Mesodermal cell (in vitro differentiated cells): ENCODE measurements at regions not wholly inside any gene's neighbourhood (a gene's known extent, or its start where the extent isn't known, plus 50 kb on each side); places are given as distances from the start of the nearest gene placed in this dataset.
A peak's percentile ranks its signal among the peaks of the same experiment; 100 is the strongest.

Experiments
- H3K27ac ChIP-seq: 2 replicates; pipeline ENCODE4 v1.7.0; 2013; ENCODE audit warnings: mild to moderate bottlenecking, low read depth, low read length, moderate library complexity; ENCODE audit not compliant: severe bottlenecking
- H3K36me3 ChIP-seq: 2 replicates; pipeline ENCODE4 v1.7.1; 2013; ENCODE audit warnings: mild to moderate bottlenecking, low read length, moderate library complexity; ENCODE audit not compliant: control insufficient read depth, insufficient read depth
- H3K4me1 ChIP-seq: one replicate; pipeline ENCODE4 v1.7.1; 2013; ENCODE audit warnings: mild to moderate bottlenecking, low read length; ENCODE audit not compliant: insufficient read depth, control insufficient read depth, poor library complexity, severe bottlenecking
- H3K4me3 ChIP-seq: 2 replicates; pipeline ENCODE4 v1.7.0; 2013; ENCODE audit warnings: low read length, control low read depth, mild to moderate bottlenecking; ENCODE audit not compliant: insufficient read depth, poor library complexity, severe bottlenecking; ENCODE audit errors: extremely low read depth
- H3K9me3 ChIP-seq: 2 replicates; pipeline ENCODE4 v1.7.1; 2013; ENCODE audit warnings: mild to moderate bottlenecking, low read length, moderate library complexity; ENCODE audit not compliant: control insufficient read depth
- WGBS, 2 experiments: methylation state at CpG; one replicate each; pipeline ENCODE4 v1.1.5; 2013; ENCODE audit warnings: missing lambda C conversion rate in 2 of 2; ENCODE audit not compliant: insufficient coverage in 2 of 2; 5-methylcytosine and 5-hydroxymethylcytosine counted together

DNA sequence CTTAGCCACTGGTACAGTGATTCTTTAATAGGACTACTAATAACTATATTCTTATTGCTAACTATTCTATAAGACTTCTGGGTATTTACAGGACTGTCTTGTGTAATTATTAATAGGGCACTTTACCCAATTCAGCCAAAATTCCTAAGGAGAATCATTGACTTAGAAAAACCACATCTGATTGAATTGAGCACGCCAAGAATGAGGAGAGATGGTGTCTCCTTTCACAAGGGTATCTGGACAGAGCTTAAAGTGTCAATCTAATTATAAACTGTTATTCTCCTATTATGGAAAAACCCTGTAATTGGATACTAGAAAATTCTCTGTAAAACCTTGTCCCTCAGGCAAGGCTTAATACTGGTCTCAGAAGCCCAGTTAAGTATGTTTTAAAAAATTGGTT is 111.1 kb upstream of the TLL1 start:
- Histone ChIP-seq H3K9me3 (no peaks in the 10 kb centered on the region), H3K36me3 (no peaks in the 10 kb centered on the region), H3K4me3 (no peak overlapping the region), H3K27ac (no peak overlapping the region), H3K4me1 (no peaks in the 10 kb centered on the region)
- WGBS, 2 experiments = no CpG with 5 or more reads among the region's 1 CpG

- Histone ChIP-seq H3K9me3 (no peaks in the 10 kb centered on the region), H3K4me3 (no peak overlapping the region), H3K4me1 (no peaks in the 10 kb centered on the region), H3K27ac (no peak overlapping the region), H3K36me3 (no peaks in the 10 kb centered on the region)
- 85 to 93% methylated on average over 2 of the region's 2 CpGs for WGBS, 2 experiments
Measured at GRCh38 chr4:165763640-165764039, 109.4 kb upstream of the TLL1 start.

- Histone ChIP-seq H3K9me3 (no peaks in the 10 kb centered on the region), H3K27ac (no peak overlapping the region), H3K36me3 (no peaks in the 10 kb centered on the region), H3K4me3 (no peak overlapping the region), H3K4me1 (no peaks in the 10 kb centered on the region)
- WGBS, 2 experiments = no CpG with 5 or more reads among the region's 1 CpG
Measured at GRCh38 chr4:165765053-165765452, 108.0 kb upstream of the TLL1 start.

- WGBS, 2 experiments = 76 to 88% methylated on average over 2 to 3 of the region's 6 CpGs
Measured at GRCh38 chr4:165766018-165766417, 107.0 kb upstream of the TLL1 start.

DNA sequence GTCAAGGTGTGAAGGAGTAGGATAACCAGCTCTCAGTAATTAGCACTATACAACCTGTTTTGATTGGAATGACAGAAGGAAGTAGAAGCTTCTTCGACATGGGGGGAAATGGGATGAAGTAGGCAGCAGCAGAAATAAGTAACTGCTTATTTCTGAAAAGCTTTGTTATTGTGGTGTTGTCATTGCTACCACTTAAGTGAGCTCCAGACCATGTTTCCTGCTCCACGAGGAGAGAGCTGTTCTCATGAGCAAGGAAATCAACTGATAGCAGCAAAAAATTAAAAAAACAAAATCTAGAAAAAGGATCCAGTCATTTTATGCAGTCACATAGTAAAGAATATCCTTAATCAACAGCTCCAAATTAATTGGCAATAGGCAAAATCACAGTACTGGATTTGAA is 106.1 kb upstream of the TLL1 start:
- 83% methylated on average over 1 of the region's 2 CpGs; no CpG with 5 or more reads in 1 of the 2 experiments for WGBS, 2 experiments
- Histone ChIP-seq H3K9me3 (no peaks in the 10 kb centered on the region), H3K27ac (no peak overlapping the region), H3K4me1 (no peaks in the 10 kb centered on the region), H3K4me3 (no peak overlapping the region), H3K36me3 (no peaks in the 10 kb centered on the region)

More at GRCh38 chr4:165766018-165766417, 107.0 kb upstream of the TLL1 start:
- H3K4me3 ChIP-seq = no peak overlapping the region
- H3K36me3 ChIP-seq = no peaks in the 10 kb centered on the region
- no peaks in the 10 kb centered on the region for H3K4me1 ChIP-seq
- H3K27ac ChIP-seq = peak overlapping the region; percentile 16
- H3K9me3 ChIP-seq = no peaks in the 10 kb centered on the region

DNA sequence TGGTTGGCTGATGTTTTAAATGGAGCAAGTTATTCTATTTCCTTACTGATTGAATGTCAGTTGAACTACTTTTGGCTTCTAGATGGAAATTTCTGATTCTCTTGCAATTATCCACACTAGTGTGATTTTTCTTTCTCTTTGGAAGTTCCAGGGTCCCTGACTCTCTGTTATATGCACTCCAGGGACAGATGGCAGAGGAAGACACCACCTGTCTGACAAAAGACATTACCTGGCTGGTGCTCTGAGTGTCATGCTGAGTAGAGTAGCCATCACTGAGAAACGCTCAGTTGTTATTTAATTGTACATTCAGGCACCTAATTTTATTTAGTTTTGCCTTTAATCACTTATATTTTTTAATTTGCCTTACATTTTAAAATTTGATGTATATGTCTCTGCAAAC is 105.4 kb upstream of the TLL1 start:
- no CpG with 5 or more reads among the region's 1 CpG for WGBS, 2 experiments
- no peaks in the 10 kb centered on the region for H3K4me1 ChIP-seq

GRCh38 chr4:165768281-165768680 is 104.8 kb upstream of the TLL1 start:
- Histone ChIP-seq H3K27ac (no peak overlapping the region), H3K9me3 (no peaks in the 10 kb centered on the region), H3K4me1 (no peaks in the 10 kb centered on the region), H3K4me3 (no peak overlapping the region), H3K36me3 (no peaks in the 10 kb centered on the region)
- 88 to 92% methylated on average over 2 of the region's 3 CpGs for WGBS, 2 experiments

More for the DNA sequence above, 105.4 kb upstream of the TLL1 start:
- no peak overlapping the region for H3K27ac ChIP-seq
- H3K9me3 ChIP-seq = no peaks in the 10 kb centered on the region
- no peak overlapping the region for H3K4me3 ChIP-seq
- no peaks in the 10 kb centered on the region for H3K36me3 ChIP-seq

GRCh38 chr4:165774326-165774725 is 98.7 kb upstream of the TLL1 start:
- no CpG with 5 or more reads among the region's 1 CpG for WGBS, 2 experiments
- Histone ChIP-seq H3K4me3 (no peak overlapping the region), H3K36me3 (no peaks in the 10 kb centered on the region), H3K27ac (no peak overlapping the region), H3K9me3 (no peaks in the 10 kb centered on the region), H3K4me1 (no peaks in the 10 kb centered on the region)

GRCh38 chr4:165779950-165780670 is 92.9 kb upstream of the TLL1 start:
- Histone ChIP-seq H3K9me3 (no peaks in the 10 kb centered on the region), H3K4me3 (no peak overlapping the region), H3K27ac (no peak overlapping the region), H3K4me1 (no peaks in the 10 kb centered on the region), H3K36me3 (no peaks in the 10 kb centered on the region)
- WGBS, 2 experiments = 79 to 86% methylated on average over 3 of the region's 5 CpGs

DNA sequence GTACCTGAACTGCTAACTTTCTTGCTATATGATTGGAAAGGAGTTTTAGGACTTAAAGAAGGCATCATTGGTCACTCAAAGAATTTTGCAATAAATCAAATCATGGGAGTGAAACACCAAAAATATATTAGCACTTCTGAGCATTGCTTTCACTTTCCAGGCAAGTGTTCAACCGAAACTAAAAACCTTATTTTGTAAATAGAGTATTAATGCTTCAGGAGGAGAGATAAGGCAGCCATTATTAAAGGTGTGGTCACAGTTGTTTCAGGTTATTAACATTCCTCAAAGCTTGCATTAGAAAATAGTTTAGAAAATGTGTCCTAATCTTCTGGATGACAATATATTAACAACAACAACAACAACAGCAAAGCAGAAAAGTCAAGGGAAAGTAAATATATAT is 92.3 kb upstream of the TLL1 start:
- Histone ChIP-seq H3K9me3 (no peaks in the 10 kb centered on the region), H3K4me3 (no peak overlapping the region), H3K36me3 (no peaks in the 10 kb centered on the region), H3K27ac (no peak overlapping the region), H3K4me1 (no peaks in the 10 kb centered on the region)
- no CpG with 5 or more reads among the region's 1 CpG for WGBS, 2 experiments

DNA sequence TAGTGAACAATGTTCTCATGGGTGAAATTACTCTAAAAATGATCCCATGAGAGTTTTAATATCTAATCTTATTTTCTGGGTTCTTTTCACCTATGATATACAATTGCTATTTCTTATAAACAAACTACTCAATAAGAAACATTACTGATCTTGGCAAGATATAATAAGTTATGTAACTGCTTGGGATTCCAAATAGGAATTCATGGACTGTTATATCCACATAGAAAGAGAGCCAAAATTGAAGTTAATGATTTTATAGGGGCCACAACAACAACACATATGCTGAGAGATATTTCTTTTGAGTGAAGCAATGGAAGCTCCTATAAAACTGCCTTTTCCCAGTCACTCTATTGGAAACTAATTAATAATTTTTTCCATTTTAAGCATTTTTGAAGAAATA is 90.4 kb upstream of the TLL1 start:
- Histone ChIP-seq H3K4me3 (no peak overlapping the region), H3K9me3 (no peaks in the 10 kb centered on the region), H3K36me3 (no peaks in the 10 kb centered on the region), H3K4me1 (no peaks in the 10 kb centered on the region), H3K27ac (no peak overlapping the region)
